ENCODE measurements at regions not wholly inside any gene's neighbourhood (a gene's known extent, or its start where the extent isn't known, plus 50 kb on each side); places are given as distances from the start of the nearest gene placed in this dataset.

DNA sequence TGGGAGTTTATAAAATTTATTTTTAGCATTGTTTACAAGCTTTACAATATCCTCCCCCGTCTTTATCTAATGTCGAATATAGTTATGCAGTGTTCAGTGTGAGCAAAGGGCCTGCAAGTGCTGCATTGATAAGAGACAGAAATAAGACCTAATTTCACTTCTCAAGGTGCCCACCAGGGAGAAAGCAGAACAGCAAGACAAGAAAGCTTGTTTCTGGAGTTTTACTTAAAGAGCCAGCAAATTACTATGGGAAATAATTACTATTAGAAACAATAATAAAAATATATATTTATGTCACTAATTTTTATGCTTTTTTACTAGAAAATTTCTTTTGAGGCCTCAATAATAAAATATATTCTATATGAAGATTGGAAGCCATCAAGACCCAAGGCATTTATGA lies 2677.7 kb downstream of the ARAP2 start:
- DNase-seq (ENCODE audit: extremely low spot score, unreplicated experiment), result no peak
- Mint-ChIP-seq H3K4me3 (ENCODE audit: unreplicated experiment) (no peak overlapping the region), H3K27ac (ENCODE audit: unreplicated experiment) (no peak overlapping the region), H3K27me3 (ENCODE audit: unreplicated experiment) (no peaks in the 10 kb centered on the region), H3K4me1 (ENCODE audit: unreplicated experiment) (no peaks in the 10 kb centered on the region), H3K9me3 (ENCODE audit: unreplicated experiment) (no peaks in the 10 kb centered on the region), H3K36me3 (ENCODE audit: unreplicated experiment) (no peaks in the 10 kb centered on the region)
- TF ChIP-seq, protein P1, sequence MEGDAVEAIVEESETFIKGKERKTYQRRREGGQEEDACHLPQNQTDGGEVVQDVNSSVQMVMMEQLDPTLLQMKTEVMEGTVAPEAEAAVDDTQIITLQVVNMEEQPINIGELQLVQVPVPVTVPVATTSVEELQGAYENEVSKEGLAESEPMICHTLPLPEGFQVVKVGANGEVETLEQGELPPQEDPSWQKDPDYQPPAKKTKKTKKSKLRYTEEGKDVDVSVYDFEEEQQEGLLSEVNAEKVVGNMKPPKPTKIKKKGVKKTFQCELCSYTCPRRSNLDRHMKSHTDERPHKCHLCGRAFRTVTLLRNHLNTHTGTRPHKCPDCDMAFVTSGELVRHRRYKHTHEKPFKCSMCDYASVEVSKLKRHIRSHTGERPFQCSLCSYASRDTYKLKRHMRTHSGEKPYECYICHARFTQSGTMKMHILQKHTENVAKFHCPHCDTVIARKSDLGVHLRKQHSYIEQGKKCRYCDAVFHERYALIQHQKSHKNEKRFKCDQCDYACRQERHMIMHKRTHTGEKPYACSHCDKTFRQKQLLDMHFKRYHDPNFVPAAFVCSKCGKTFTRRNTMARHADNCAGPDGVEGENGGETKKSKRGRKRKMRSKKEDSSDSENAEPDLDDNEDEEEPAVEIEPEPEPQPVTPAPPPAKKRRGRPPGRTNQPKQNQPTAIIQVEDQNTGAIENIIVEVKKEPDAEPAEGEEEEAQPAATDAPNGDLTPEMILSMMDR (IDR thresholded peaks at IDR 0.05), result no peak

DNA sequence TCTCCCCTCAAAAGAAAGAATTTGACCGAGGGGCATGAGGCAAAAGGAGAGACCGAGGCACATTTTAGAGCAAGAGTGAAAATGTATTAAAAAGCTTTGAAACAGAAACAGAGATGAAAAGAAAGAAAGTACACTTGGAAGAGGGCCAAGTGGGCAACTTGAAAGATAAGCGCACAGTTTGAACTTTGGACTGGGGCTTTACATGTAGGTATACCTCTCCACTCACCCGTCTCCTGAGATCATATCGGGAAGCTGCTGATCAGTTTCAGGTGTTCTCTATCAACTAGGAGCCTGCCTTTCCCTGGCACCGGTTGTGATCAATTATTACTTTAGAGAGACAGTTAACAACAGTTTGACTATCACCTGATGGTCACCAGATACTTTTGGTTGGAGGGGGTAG lies 2666.5 kb downstream of the ARAP2 start:
- H3K27ac Mint-ChIP-seq (ENCODE audit: unreplicated experiment), result no peak overlapping the region
- TF ChIP-seq, protein P1 (IDR thresholded peaks at IDR 0.05), result no peak
- H3K9me3 Mint-ChIP-seq (ENCODE audit: unreplicated experiment), result no peaks in the 10 kb centered on the region
- H3K4me3 Mint-ChIP-seq (ENCODE audit: unreplicated experiment), result no peak overlapping the region
- H3K4me1 Mint-ChIP-seq (ENCODE audit: unreplicated experiment), result no peaks in the 10 kb centered on the region
- no peak for DNase-seq (ENCODE audit: extremely low spot score, unreplicated experiment)
- H3K36me3 Mint-ChIP-seq (ENCODE audit: unreplicated experiment), result no peaks in the 10 kb centered on the region
- no peaks in the 10 kb centered on the region for H3K27me3 Mint-ChIP-seq (ENCODE audit: unreplicated experiment)

DNA sequence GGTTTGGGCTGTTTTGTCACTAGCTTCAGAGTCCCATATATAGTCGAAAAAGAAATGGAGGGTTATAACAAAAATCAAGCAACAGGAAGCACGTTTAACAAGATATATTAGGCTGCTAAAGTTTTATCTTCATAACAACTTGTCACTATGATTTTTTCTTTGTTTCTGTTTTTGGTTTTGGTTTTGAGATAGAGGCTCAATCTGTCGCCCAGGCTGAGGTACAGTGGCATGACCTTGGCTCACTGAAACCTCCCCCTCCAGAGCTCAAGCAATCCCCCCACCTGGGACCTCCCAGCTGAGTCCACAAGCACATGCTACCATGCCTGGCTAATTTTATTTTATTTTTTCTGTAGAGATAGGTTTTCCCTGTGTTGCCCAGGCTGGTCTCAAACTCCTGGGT lies 2664.4 kb downstream of the ARAP2 start:
- Mint-ChIP-seq H3K27ac (ENCODE audit: unreplicated experiment) (no peak overlapping the region), H3K27me3 (ENCODE audit: unreplicated experiment) (no peaks in the 10 kb centered on the region), H3K4me3 (ENCODE audit: unreplicated experiment) (no peak overlapping the region), H3K9me3 (ENCODE audit: unreplicated experiment) (no peaks in the 10 kb centered on the region), H3K36me3 (ENCODE audit: unreplicated experiment) (no peaks in the 10 kb centered on the region), H3K4me1 (ENCODE audit: unreplicated experiment) (no peaks in the 10 kb centered on the region)
- no peak for DNase-seq (ENCODE audit: extremely low spot score, unreplicated experiment)
- TF ChIP-seq, protein P1 (IDR thresholded peaks at IDR 0.05), result no peak

DNA sequence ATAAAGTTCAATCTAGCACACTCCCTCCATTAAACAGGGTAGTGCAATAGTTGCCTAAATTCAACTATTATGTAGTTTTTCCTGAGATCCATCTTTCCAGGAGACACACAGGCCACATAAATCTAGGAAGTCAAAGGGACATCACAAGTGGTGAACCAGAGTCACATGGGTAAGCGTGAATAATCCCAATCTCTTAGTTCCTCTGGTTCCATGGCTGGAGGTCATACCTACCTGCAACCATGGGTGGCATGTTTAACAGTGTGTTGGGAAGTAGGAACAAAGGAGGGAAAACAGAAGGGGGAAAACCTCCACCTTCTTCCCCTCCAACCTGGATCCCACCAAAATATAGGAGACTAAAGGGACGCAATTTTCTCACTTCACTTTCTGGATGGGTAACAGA lies 2651.6 kb downstream of the ARAP2 start:
- DNase-seq (ENCODE audit: extremely low spot score, unreplicated experiment), result no peak
- TF ChIP-seq, protein P1 (IDR thresholded peaks at IDR 0.05), result no peak
- Mint-ChIP-seq H3K9me3 (ENCODE audit: unreplicated experiment) (peaks cover 53% of the 10 kb centered on the region), H3K4me3 (ENCODE audit: unreplicated experiment) (no peak overlapping the region), H3K27me3 (ENCODE audit: unreplicated experiment) (no peaks in the 10 kb centered on the region), H3K4me1 (ENCODE audit: unreplicated experiment) (no peaks in the 10 kb centered on the region), H3K36me3 (ENCODE audit: unreplicated experiment) (peaks cover 9% of the 10 kb centered on the region), H3K27ac (ENCODE audit: unreplicated experiment) (no peak overlapping the region)

DNA sequence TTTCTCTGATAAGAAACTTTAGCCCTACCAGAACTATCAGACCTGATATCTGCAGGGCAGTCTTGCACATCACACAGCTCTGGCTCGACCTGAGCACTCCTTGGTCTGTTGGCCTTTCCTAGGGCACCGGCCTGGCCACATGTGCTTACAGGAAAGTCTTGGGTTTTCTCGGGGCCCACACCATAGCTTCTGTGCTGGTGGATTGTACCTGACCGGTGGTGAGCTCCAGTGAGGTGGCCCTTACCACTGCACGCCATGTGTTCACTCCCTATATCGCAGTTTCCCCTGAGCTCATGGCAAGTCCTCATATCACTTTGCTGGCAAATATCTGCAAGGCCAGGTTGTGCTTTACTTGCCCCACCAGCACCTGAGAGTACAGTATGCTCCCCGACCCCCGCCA lies 2637.4 kb downstream of the ARAP2 start:
- TF ChIP-seq, protein P1 (IDR thresholded peaks at IDR 0.05), result no peak
- peaks cover 5% of the 10 kb centered on the region for H3K36me3 Mint-ChIP-seq (ENCODE audit: unreplicated experiment)
- DNase-seq (ENCODE audit: extremely low spot score, unreplicated experiment), result no peak
- no peaks in the 10 kb centered on the region for H3K4me1 Mint-ChIP-seq (ENCODE audit: unreplicated experiment)
- peaks cover 26% of the 10 kb centered on the region for H3K9me3 Mint-ChIP-seq (ENCODE audit: unreplicated experiment)
- H3K27ac Mint-ChIP-seq (ENCODE audit: unreplicated experiment), result no peak overlapping the region
- H3K4me3 Mint-ChIP-seq (ENCODE audit: unreplicated experiment), result no peak overlapping the region
- H3K27me3 Mint-ChIP-seq (ENCODE audit: unreplicated experiment), result no peaks in the 10 kb centered on the region
